ENCODE measurements at regions not wholly inside any gene's neighbourhood (a gene's known extent, or its start where the extent isn't known, plus 50 kb on each side); places are given as distances from the start of the nearest gene placed in this dataset.
"Not testable (repeated sequence)": the region's sequence is repeated elsewhere in the genome, so short reads cannot be mapped to it uniquely, and the experiment has no call there.

- Mint-ChIP-seq H3K4me3 (no peak overlapping the region), H3K27me3 (no peaks in the 10 kb centered on the region), H3K27ac (no peak overlapping the region), H3K36me3 (peaks cover 3 to 5% of the 10 kb centered on the region in 2 donors), H3K4me1 (peaks cover 25 to 56% of the 10 kb centered on the region in 2 donors), H3K9me3 (peaks cover 12 to 17% of the 10 kb centered on the region in 2 donors)
- DNase-seq = no peak
- no peak for ATAC-seq (replicated peaks)
Observed at GRCh38 chr4:79598801-79599200, 190.8 kb upstream of the GK2 start.

- peak; percentile 47 to 53 for ATAC-seq (replicated peaks)
- Mint-ChIP-seq H3K4me1 (peaks cover 19 to 50% of the 10 kb centered on the region in 2 donors), H3K27me3 (no peaks in the 10 kb centered on the region)
Observed at GRCh38 chr4:79598214-79598613, 190.2 kb upstream of the GK2 start.

GRCh38 chr4:79597266-79597665 lies 189.2 kb upstream of the GK2 start:
- peaks cover 19 to 44% of the 10 kb centered on the region in 2 donors for H3K4me1 Mint-ChIP-seq
- peaks cover 2 to 4% of the 10 kb centered on the region in 2 donors for H3K36me3 Mint-ChIP-seq
- no peaks in the 10 kb centered on the region for H3K27me3 Mint-ChIP-seq
- no peak for ATAC-seq (replicated peaks)
- H3K4me3 Mint-ChIP-seq = no peak overlapping the region
- no peak overlapping the region for H3K27ac Mint-ChIP-seq
- H3K9me3 Mint-ChIP-seq = peaks cover 11 to 15% of the 10 kb centered on the region in 2 donors
- DNase-seq = no peak

More at GRCh38 chr4:79598214-79598613, 190.2 kb upstream of the GK2 start:
- DNase-seq = no peak
- Mint-ChIP-seq H3K27ac (no peak overlapping the region), H3K36me3 (peaks cover 3 to 5% of the 10 kb centered on the region in 2 donors), H3K4me3 (no peak overlapping the region), H3K9me3 (peaks cover 12 to 16% of the 10 kb centered on the region in 2 donors)

- not testable (repeated sequence) for ATAC-seq (replicated peaks); H3K9me3 Mint-ChIP-seq
Observed at GRCh38 chr4:79592218-79592617, 184.2 kb upstream of the GK2 start.

GRCh38 chr4:79588679-79589078 lies 180.7 kb upstream of the GK2 start:
- no peak for ATAC-seq (replicated peaks)
- H3K27me3 Mint-ChIP-seq = no peaks in the 10 kb centered on the region
- H3K27ac Mint-ChIP-seq = no peak overlapping the region
- no peak for DNase-seq
- peaks cover 0 to 2% of the 10 kb centered on the region in 2 donors for H3K9me3 Mint-ChIP-seq
- H3K36me3 Mint-ChIP-seq = no peaks in the 10 kb centered on the region
- H3K4me3 Mint-ChIP-seq = no peak overlapping the region
- H3K4me1 Mint-ChIP-seq = no peaks in the 10 kb centered on the region

More at GRCh38 chr4:79592218-79592617, 184.2 kb upstream of the GK2 start:
- not testable (repeated sequence) for H3K27ac Mint-ChIP-seq, H3K4me3 Mint-ChIP-seq, DNase-seq, H3K27me3 Mint-ChIP-seq, H3K36me3 Mint-ChIP-seq, H3K4me1 Mint-ChIP-seq

GRCh38 chr4:79587207-79587606 lies 179.2 kb upstream of the GK2 start:
- not testable (repeated sequence) for H3K4me3 Mint-ChIP-seq; H3K4me1 Mint-ChIP-seq; ATAC-seq (replicated peaks); H3K27me3 Mint-ChIP-seq; DNase-seq; H3K9me3 Mint-ChIP-seq; H3K27ac Mint-ChIP-seq; H3K36me3 Mint-ChIP-seq

GRCh38 chr4:79585834-79586233 lies 177.8 kb upstream of the GK2 start:
- H3K36me3 Mint-ChIP-seq = no peaks in the 10 kb centered on the region
- H3K27me3 Mint-ChIP-seq = no peaks in the 10 kb centered on the region
- no peak overlapping the region for H3K27ac Mint-ChIP-seq
- DNase-seq (no peak), ATAC-seq (replicated peaks) (no peak)
- no peak overlapping the region for H3K4me3 Mint-ChIP-seq
- no peaks in the 10 kb centered on the region for H3K4me1 Mint-ChIP-seq
- no peaks in the 10 kb centered on the region for H3K9me3 Mint-ChIP-seq

- DNase-seq = no peak
- no peak for ATAC-seq (replicated peaks)
- no peaks in the 10 kb centered on the region for H3K4me1 Mint-ChIP-seq
- H3K27me3 Mint-ChIP-seq = no peaks in the 10 kb centered on the region
- H3K4me3 Mint-ChIP-seq = no peak overlapping the region
- no peaks in the 10 kb centered on the region for H3K9me3 Mint-ChIP-seq
- no peak overlapping the region for H3K27ac Mint-ChIP-seq
- H3K36me3 Mint-ChIP-seq = no peaks in the 10 kb centered on the region
Observed at GRCh38 chr4:79585330-79585729, 177.3 kb upstream of the GK2 start.

GRCh38 chr4:79584902-79585301 lies 176.9 kb upstream of the GK2 start:
- H3K27me3 Mint-ChIP-seq = no peaks in the 10 kb centered on the region
- H3K9me3 Mint-ChIP-seq = no peaks in the 10 kb centered on the region
- ATAC-seq (replicated peaks) (no peak), DNase-seq (no peak)
- H3K27ac Mint-ChIP-seq = no peak overlapping the region
- no peak overlapping the region for H3K4me3 Mint-ChIP-seq
- no peaks in the 10 kb centered on the region for H3K36me3 Mint-ChIP-seq
- no peaks in the 10 kb centered on the region for H3K4me1 Mint-ChIP-seq

GRCh38 chr4:79584352-79584751 lies 176.3 kb upstream of the GK2 start:
- ATAC-seq (replicated peaks) = no peak

GRCh38 chr4:79578606-79579005 lies 170.6 kb upstream of the GK2 start:
- no peaks in the 10 kb centered on the region for H3K36me3 Mint-ChIP-seq

More at GRCh38 chr4:79584352-79584751, 176.3 kb upstream of the GK2 start:
- no peak overlapping the region for H3K4me3 Mint-ChIP-seq
- H3K36me3 Mint-ChIP-seq = no peaks in the 10 kb centered on the region
- H3K27me3 Mint-ChIP-seq = no peaks in the 10 kb centered on the region
- DNase-seq = no peak
- no peaks in the 10 kb centered on the region for H3K9me3 Mint-ChIP-seq
- H3K27ac Mint-ChIP-seq = no peak overlapping the region
- H3K4me1 Mint-ChIP-seq = no peaks in the 10 kb centered on the region

GRCh38 chr4:79576429-79576753 lies 168.4 kb upstream of the GK2 start:
- DNase-seq (no peak), ATAC-seq (replicated peaks) (peak; percentile 82 to 83)
- H3K9me3 Mint-ChIP-seq = no peaks in the 10 kb centered on the region
- H3K4me3 Mint-ChIP-seq = no peak overlapping the region
- peaks cover 0 to 3% of the 10 kb centered on the region in 2 donors for H3K27me3 Mint-ChIP-seq
- H3K36me3 Mint-ChIP-seq = no peaks in the 10 kb centered on the region
- peaks cover 0 to 2% of the 10 kb centered on the region in 2 donors for H3K4me1 Mint-ChIP-seq
- H3K27ac Mint-ChIP-seq = no peak overlapping the region

More at GRCh38 chr4:79578606-79579005, 170.6 kb upstream of the GK2 start:
- H3K27ac Mint-ChIP-seq = no peak overlapping the region
- peaks cover 0 to 2% of the 10 kb centered on the region in 2 donors for H3K4me1 Mint-ChIP-seq
- ATAC-seq (replicated peaks) (no peak), DNase-seq (no peak)
- H3K27me3 Mint-ChIP-seq = peaks cover 0 to 3% of the 10 kb centered on the region in 2 donors
- H3K9me3 Mint-ChIP-seq = no peaks in the 10 kb centered on the region
- H3K4me3 Mint-ChIP-seq = no peak overlapping the region

GRCh38 chr4:79575709-79576428 lies 167.8 kb upstream of the GK2 start:
- peaks cover 0 to 2% of the 10 kb centered on the region in 2 donors for H3K4me1 Mint-ChIP-seq
- DNase-seq = no peak
- H3K4me3 Mint-ChIP-seq = no peak overlapping the region
- H3K27ac Mint-ChIP-seq = no peak overlapping the region
- no peaks in the 10 kb centered on the region for H3K9me3 Mint-ChIP-seq
- no peak for ATAC-seq (replicated peaks)
- no peaks in the 10 kb centered on the region for H3K36me3 Mint-ChIP-seq
- peaks cover 0 to 3% of the 10 kb centered on the region in 2 donors for H3K27me3 Mint-ChIP-seq

GRCh38 chr4:79574741-79575451 lies 166.9 kb upstream of the GK2 start:
- DNase-seq (no peak), ATAC-seq (replicated peaks) (no peak)
- Mint-ChIP-seq H3K9me3 (no peaks in the 10 kb centered on the region), H3K4me3 (no peak overlapping the region), H3K27ac (no peak overlapping the region), H3K27me3 (peaks cover 0 to 3% of the 10 kb centered on the region in 2 donors), H3K4me1 (peaks cover 0 to 2% of the 10 kb centered on the region in 2 donors), H3K36me3 (no peaks in the 10 kb centered on the region)

- H3K9me3 Mint-ChIP-seq = no peaks in the 10 kb centered on the region
- no peaks in the 10 kb centered on the region for H3K4me1 Mint-ChIP-seq
- H3K36me3 Mint-ChIP-seq = no peaks in the 10 kb centered on the region
- DNase-seq (no peak), ATAC-seq (replicated peaks) (no peak)
- no peak overlapping the region for H3K4me3 Mint-ChIP-seq
- H3K27me3 Mint-ChIP-seq = peaks cover 0 to 5% of the 10 kb centered on the region in 2 donors
- no peak overlapping the region for H3K27ac Mint-ChIP-seq
Observed at GRCh38 chr4:79563219-79563618, 155.2 kb upstream of the GK2 start.

Data from stimulated activated naive B cell treated with anti-CD40 and anti-IgM and Interleukin-4, amounts not matched to agents 10 μg/mL and 1 μg/mL and 100 μg/mL, for 72 hours (primary cell).